ENCODE measurements at regions not wholly inside any gene's neighbourhood (a gene's known extent, or its start where the extent isn't known, plus 50 kb on each side); places are given as distances from the start of the nearest gene placed in this dataset.

DNA sequence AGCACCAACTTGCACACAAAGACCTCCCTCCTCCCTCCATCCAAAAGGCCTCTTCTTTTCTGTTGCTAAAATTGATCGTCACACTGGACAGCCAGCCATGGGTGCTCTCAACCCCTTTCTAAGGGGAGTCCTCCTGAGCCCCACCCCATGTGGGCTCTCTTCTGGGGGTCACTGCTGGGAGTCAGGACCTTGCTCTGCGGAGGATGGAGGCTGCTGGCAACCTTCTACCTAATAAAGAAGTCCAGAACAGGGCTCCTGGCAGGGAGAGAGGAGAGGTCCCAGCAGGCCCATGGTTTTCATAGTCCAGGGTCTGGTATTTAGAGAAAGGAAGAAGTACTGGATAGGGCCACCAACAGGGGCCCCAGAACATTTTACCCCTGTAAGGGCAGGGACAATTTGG, 67.6 kb upstream of the OTOS start:
- Histone ChIP-seq H2AFZ (no peak overlapping the region), H3K36me3 (ENCODE audit: control insufficient read depth, insufficient read depth, low read length) (no peaks in the 10 kb centered on the region), H3K9ac (no peak overlapping the region), H3K4me3 (ENCODE audit: low read depth, low read length) (no peak overlapping the region), H3K79me2 (no peaks in the 10 kb centered on the region), H3K4me1 (no peaks in the 10 kb centered on the region), H3K27ac (no peak overlapping the region), H3K27me3 (ENCODE audit: control insufficient read depth, insufficient read depth, low read length) (no peaks in the 10 kb centered on the region), H3K4me2 (ENCODE audit: low read length) (no peak overlapping the region), H3K9me3 (ENCODE audit: control insufficient read depth, low read length) (no peaks in the 10 kb centered on the region)
- TF ChIP-seq, protein P1, sequence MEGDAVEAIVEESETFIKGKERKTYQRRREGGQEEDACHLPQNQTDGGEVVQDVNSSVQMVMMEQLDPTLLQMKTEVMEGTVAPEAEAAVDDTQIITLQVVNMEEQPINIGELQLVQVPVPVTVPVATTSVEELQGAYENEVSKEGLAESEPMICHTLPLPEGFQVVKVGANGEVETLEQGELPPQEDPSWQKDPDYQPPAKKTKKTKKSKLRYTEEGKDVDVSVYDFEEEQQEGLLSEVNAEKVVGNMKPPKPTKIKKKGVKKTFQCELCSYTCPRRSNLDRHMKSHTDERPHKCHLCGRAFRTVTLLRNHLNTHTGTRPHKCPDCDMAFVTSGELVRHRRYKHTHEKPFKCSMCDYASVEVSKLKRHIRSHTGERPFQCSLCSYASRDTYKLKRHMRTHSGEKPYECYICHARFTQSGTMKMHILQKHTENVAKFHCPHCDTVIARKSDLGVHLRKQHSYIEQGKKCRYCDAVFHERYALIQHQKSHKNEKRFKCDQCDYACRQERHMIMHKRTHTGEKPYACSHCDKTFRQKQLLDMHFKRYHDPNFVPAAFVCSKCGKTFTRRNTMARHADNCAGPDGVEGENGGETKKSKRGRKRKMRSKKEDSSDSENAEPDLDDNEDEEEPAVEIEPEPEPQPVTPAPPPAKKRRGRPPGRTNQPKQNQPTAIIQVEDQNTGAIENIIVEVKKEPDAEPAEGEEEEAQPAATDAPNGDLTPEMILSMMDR (IDR thresholded peaks at IDR 0.05) = no peak

DNA sequence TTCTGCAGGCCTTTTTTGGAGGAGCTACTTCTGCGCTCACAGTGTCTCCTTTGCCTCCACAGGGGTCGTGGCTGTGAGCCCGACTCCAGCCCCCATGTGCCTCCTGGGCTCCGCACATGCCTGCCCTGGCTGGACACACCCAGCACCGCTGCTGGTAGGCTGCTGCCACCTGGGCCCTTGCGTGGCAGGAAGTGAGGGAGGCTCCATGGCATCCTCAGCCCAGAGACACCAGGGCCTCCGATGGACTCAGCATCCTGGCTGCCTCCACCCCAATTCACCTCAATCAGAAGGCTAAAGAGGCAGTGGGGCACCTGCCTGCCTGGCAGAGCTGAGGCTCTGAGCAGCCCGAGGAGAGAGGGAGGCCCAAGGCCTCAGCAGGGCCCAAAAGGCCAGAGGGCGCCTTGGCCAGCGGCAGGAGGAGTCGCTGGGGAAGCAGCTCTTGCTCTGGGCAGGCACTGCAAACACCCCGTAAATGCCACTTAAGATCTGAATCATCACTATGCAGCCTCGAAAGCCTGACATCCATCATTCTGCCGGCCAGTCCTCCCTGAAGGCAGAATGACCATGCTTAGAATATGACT, 68.3 kb upstream of the OTOS start:
- no peaks in the 10 kb centered on the region for H3K4me1 ChIP-seq
- TF ChIP-seq, protein P1 (IDR thresholded peaks at IDR 0.05) = no peak
- no peaks in the 10 kb centered on the region for H3K27me3 ChIP-seq (ENCODE audit: control insufficient read depth, insufficient read depth, low read length)
- no peak overlapping the region for H2AFZ ChIP-seq
- no peak overlapping the region for H3K27ac ChIP-seq
- no peak overlapping the region for H3K9ac ChIP-seq
- no peaks in the 10 kb centered on the region for H3K36me3 ChIP-seq (ENCODE audit: control insufficient read depth, insufficient read depth, low read length)
- H3K9me3 ChIP-seq (ENCODE audit: control insufficient read depth, low read length) = no peaks in the 10 kb centered on the region
- H3K79me2 ChIP-seq = no peaks in the 10 kb centered on the region
- no peak overlapping the region for H3K4me3 ChIP-seq (ENCODE audit: low read depth, low read length)
- no peak overlapping the region for H3K4me2 ChIP-seq (ENCODE audit: low read length)

DNA sequence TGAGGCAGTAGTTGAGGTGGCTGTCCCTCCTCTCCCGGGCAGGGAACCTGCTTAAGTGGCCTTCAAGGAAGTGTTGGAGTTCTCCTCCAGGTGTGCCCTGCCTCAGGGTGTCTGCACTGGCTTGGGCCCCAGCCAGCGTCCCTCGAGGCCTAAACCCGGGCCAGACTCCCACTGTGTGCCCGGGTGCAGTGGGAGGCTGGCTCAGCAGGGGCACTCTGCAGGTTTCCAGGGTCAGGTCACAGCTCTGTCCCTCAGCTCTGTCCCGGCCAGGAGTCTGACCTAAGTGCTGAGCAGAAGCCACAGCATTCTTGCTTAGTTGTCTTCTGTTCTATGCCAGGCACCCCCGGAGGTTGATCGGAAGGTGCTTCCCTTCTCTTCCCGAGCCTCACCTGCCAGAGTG, 69.0 kb upstream of the OTOS start:
- H3K9me3 ChIP-seq (ENCODE audit: control insufficient read depth, low read length) = no peaks in the 10 kb centered on the region
- H3K4me3 ChIP-seq (ENCODE audit: low read depth, low read length) = no peak overlapping the region
- no peak overlapping the region for H3K27ac ChIP-seq
- H3K4me2 ChIP-seq (ENCODE audit: low read length) = no peak overlapping the region
- H3K36me3 ChIP-seq (ENCODE audit: control insufficient read depth, insufficient read depth, low read length) = no peaks in the 10 kb centered on the region
- no peak overlapping the region for H3K9ac ChIP-seq
- no peaks in the 10 kb centered on the region for H3K4me1 ChIP-seq
- no peaks in the 10 kb centered on the region for H3K27me3 ChIP-seq (ENCODE audit: control insufficient read depth, insufficient read depth, low read length)
- TF ChIP-seq, protein P1 (IDR thresholded peaks at IDR 0.05) = no peak
- no peaks in the 10 kb centered on the region for H3K79me2 ChIP-seq
- H2AFZ ChIP-seq = no peak overlapping the region

DNA sequence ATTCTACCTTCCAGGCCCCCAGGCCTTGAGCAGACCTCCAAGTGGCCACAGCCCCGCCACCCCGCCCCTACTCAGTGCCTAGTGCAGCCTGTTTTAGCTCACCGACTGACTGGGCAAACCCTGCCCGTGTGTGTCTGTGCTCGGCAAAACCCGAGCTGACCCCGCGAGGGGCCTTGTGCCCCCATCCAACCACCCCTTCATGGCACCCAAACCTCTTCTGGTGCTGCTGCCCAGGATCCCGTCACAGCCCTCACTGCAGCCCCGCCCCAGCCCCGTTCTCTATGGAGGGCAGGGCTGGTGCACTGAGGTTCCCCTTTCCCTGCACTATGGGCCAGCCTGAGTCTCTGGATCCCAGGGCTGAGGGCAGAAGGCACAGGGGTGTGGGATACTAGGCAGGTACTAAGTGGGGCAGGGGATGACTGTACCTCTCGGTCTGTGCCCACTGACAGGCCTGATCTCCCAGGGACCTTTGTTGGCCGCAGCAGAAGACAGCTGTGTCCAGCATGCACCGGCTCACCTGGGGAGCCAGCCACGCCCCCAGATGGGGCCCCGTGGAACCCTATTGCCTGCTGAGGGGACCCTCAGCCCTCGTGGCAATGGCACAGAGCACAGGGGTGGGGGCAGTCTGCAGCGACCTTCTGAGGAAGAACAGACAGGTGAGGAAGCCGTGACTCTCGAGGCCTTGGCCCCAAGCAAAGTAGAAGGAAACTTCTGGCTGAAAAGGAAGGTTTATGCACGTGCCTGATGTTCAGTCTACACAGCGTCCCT, 69.9 kb upstream of the OTOS start:
- no peak overlapping the region for H3K27ac ChIP-seq
- no peaks in the 10 kb centered on the region for H3K4me1 ChIP-seq
- H3K9me3 ChIP-seq (ENCODE audit: control insufficient read depth, low read length) = no peaks in the 10 kb centered on the region
- no peaks in the 10 kb centered on the region for H3K27me3 ChIP-seq (ENCODE audit: control insufficient read depth, insufficient read depth, low read length)
- H3K4me2 ChIP-seq (ENCODE audit: low read length) = no peak overlapping the region
- no peaks in the 10 kb centered on the region for H3K36me3 ChIP-seq (ENCODE audit: control insufficient read depth, insufficient read depth, low read length)
- H3K9ac ChIP-seq = no peak overlapping the region
- no peak overlapping the region for H2AFZ ChIP-seq
- TF ChIP-seq, protein P1 (IDR thresholded peaks at IDR 0.05) = no peak
- H3K4me3 ChIP-seq (ENCODE audit: low read depth, low read length) = no peak overlapping the region
- no peaks in the 10 kb centered on the region for H3K79me2 ChIP-seq

DNA sequence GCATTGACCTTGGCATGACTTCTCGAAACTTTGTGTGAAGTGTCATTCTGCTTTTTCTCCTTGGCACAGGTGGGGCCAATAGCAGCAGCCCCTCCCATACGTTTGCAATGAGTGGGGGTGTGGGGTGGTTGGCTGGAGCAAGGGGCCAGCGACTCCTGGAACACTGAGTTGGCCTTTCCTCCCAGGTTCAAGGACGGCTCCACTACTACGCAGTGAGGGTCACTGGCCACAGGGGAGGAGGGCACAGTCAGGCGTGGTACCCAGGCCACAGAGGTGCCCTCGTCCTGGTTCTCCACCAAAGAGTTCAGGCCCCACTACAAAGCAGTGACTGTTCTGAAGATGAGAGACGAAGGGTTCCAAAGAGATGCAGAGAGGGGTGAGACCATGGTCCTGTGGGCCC, 70.6 kb upstream of the OTOS start:
- H3K4me3 ChIP-seq (ENCODE audit: low read depth, low read length) = no peak overlapping the region
- no peak overlapping the region for H2AFZ ChIP-seq
- no peak overlapping the region for H3K4me2 ChIP-seq (ENCODE audit: low read length)
- no peaks in the 10 kb centered on the region for H3K4me1 ChIP-seq
- no peaks in the 10 kb centered on the region for H3K36me3 ChIP-seq (ENCODE audit: control insufficient read depth, insufficient read depth, low read length)
- TF ChIP-seq, protein P1 (IDR thresholded peaks at IDR 0.05) = no peak
- H3K79me2 ChIP-seq = no peaks in the 10 kb centered on the region
- no peaks in the 10 kb centered on the region for H3K9me3 ChIP-seq (ENCODE audit: control insufficient read depth, low read length)
- H3K27me3 ChIP-seq (ENCODE audit: control insufficient read depth, insufficient read depth, low read length) = no peaks in the 10 kb centered on the region
- no peak overlapping the region for H3K27ac ChIP-seq
- H3K9ac ChIP-seq = no peak overlapping the region
